ENCODE measurements at regions not wholly inside any gene's neighbourhood (a gene's known extent, or its start where the extent isn't known, plus 50 kb on each side); places are given as distances from the start of the nearest gene placed in this dataset.
"Not testable (repeated sequence)": the region's sequence is repeated elsewhere in the genome, so short reads cannot be mapped to it uniquely, and the experiment has no call there.

DNA sequence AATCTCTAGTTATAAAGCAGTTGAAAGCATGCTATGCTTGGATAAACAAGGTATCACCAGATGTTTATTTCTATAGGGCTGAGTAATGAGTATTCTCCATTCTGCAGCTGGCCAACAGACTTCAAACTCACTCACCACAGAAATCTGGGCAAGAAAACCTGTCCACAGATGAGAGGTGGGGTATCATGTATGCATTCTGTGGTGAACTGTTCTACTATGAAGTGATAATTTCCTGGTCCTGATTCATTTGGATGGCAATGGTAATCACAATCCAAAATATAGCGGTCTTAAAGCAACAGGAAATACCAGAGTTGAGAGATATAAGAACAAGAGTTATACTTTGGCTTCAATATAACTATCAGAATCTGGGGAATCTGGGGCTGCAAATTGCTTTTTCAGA is 65.9 kb upstream of the EFNA5 start (continued):
- TF ChIP-seq PRDM15 (CRISPR knock-in tag; IDR thresholded peaks at IDR 0.05) (no peak), ZNF396 (CRISPR knock-in tag; IDR thresholded peaks at IDR 0.05; ENCODE audit: borderline replicate concordance) (no peak), MXD4 (CRISPR knock-in tag; IDR thresholded peaks at IDR 0.05; ENCODE audit: borderline replicate concordance) (no peak)
- TF ChIP-seq, protein P1, sequence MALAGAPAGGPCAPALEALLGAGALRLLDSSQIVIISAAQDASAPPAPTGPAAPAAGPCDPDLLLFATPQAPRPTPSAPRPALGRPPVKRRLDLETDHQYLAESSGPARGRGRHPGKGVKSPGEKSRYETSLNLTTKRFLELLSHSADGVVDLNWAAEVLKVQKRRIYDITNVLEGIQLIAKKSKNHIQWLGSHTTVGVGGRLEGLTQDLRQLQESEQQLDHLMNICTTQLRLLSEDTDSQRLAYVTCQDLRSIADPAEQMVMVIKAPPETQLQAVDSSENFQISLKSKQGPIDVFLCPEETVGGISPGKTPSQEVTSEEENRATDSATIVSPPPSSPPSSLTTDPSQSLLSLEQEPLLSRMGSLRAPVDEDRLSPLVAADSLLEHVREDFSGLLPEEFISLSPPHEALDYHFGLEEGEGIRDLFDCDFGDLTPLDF (CRISPR knock-in tag; IDR thresholded peaks at IDR 0.05) = no peak
- TF ChIP-seq, protein P2, sequence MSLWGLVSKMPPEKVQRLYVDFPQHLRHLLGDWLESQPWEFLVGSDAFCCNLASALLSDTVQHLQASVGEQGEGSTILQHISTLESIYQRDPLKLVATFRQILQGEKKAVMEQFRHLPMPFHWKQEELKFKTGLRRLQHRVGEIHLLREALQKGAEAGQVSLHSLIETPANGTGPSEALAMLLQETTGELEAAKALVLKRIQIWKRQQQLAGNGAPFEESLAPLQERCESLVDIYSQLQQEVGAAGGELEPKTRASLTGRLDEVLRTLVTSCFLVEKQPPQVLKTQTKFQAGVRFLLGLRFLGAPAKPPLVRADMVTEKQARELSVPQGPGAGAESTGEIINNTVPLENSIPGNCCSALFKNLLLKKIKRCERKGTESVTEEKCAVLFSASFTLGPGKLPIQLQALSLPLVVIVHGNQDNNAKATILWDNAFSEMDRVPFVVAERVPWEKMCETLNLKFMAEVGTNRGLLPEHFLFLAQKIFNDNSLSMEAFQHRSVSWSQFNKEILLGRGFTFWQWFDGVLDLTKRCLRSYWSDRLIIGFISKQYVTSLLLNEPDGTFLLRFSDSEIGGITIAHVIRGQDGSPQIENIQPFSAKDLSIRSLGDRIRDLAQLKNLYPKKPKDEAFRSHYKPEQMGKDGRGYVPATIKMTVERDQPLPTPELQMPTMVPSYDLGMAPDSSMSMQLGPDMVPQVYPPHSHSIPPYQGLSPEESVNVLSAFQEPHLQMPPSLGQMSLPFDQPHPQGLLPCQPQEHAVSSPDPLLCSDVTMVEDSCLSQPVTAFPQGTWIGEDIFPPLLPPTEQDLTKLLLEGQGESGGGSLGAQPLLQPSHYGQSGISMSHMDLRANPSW (CRISPR knock-in tag; conservative IDR thresholded peaks at IDR 0.05; ENCODE audit: low read depth) = no peak

- H3K36me3 Mint-ChIP-seq; ATAC-seq; CTCF ChIA-PET; H3K27me3 Mint-ChIP-seq (ENCODE audit: low read depth); DNase-seq (ENCODE audit: low spot score); H3K4me3 Mint-ChIP-seq; POLR2A ChIA-PET; H3K4me1 Mint-ChIP-seq; H3K27ac Mint-ChIP-seq; H3K9me3 Mint-ChIP-seq: not testable (repeated sequence)
Measured at GRCh38 chr5:107736089-107736488, 65.4 kb upstream of the EFNA5 start.

GRCh38 chr5:107735558-107735957 is 64.8 kb upstream of the EFNA5 start:
- POLR2A ChIA-PET = no interaction called here
- Mint-ChIP-seq H3K4me3 (no peak overlapping the region), H3K9me3 (peaks cover 1% of the 10 kb centered on the region), H3K4me1 (peaks cover 3% of the 10 kb centered on the region; the same call in 1 of the 2 replicates), H3K36me3 (0 out of 2 replicates have a peak, but pooled peaks cover 2% of the 10 kb centered on the region), H3K27ac (no peak overlapping the region), H3K27me3 (ENCODE audit: low read depth) (no peaks in the 10 kb centered on the region)
- DNase-seq (ENCODE audit: low spot score) (no peak), ATAC-seq (no peak)
- TF ChIP-seq NFYB (CRISPR knock-in tag; conservative IDR thresholded peaks at IDR 0.05; ENCODE audit: low read depth) = no peak
- no peak for TF ChIP-seq SMAD3 (CRISPR knock-in tag; IDR thresholded peaks at IDR 0.05; ENCODE audit: borderline replicate concordance)
- TF ChIP-seq JAZF1 (CRISPR knock-in tag; IDR thresholded peaks at IDR 0.05) = no peak
- TF ChIP-seq ZBTB43 (CRISPR knock-in tag; IDR thresholded peaks at IDR 0.05) = no peak
- no peak for TF ChIP-seq ATF1 (CRISPR knock-in tag; IDR thresholded peaks at IDR 0.05)
- no peak for TF ChIP-seq ETV6 (CRISPR knock-in tag; IDR thresholded peaks at IDR 0.05)
- TF ChIP-seq GABPB1 (CRISPR knock-in tag; IDR thresholded peaks at IDR 0.05) = no peak
- TF ChIP-seq ZNF232 (CRISPR knock-in tag; IDR thresholded peaks at IDR 0.05) = no peak
- no peak for TF ChIP-seq CREM (CRISPR knock-in tag; IDR thresholded peaks at IDR 0.05)
- no peak for TF ChIP-seq AFF4 (CRISPR knock-in tag; IDR thresholded peaks at IDR 0.05; ENCODE audit: borderline replicate concordance)
- TF ChIP-seq MLX (CRISPR knock-in tag; IDR thresholded peaks at IDR 0.05) = no peak
- TF ChIP-seq NR1H2 (CRISPR knock-in tag; IDR thresholded peaks at IDR 0.05) = no peak
- CTCF ChIA-PET = no interaction called here

Data from WTC11 (cell line).